Fibroblast of mammary gland (primary cell): ENCODE measurements at regions not wholly inside any gene's neighbourhood (a gene's known extent, or its start where the extent isn't known, plus 50 kb on each side); places are given as distances from the start of the nearest gene placed in this dataset.

ENCODE experiments used
- DNase-seq: peaks from one replicate; pipeline ENCODE4 v3.0.0-alpha.2; 2010; ENCODE audit warnings: low read depth
- H3K4me3 ChIP-seq: 2 replicates; pipeline ENCODE4 v1.5.1; 2011; ENCODE audit warnings: low read depth, mild to moderate bottlenecking, low read length, moderate library complexity; ENCODE audit not compliant: control insufficient read depth
- TF ChIP-seq, protein P1 (sequence below): conservative IDR thresholded peaks from 2 replicates; pipeline ENCODE4 v1.5.1; 2011; ENCODE audit warnings: low read depth, low read length, inconsistent platforms; ENCODE audit not compliant: control insufficient read depth, insufficient read depth

DNA sequence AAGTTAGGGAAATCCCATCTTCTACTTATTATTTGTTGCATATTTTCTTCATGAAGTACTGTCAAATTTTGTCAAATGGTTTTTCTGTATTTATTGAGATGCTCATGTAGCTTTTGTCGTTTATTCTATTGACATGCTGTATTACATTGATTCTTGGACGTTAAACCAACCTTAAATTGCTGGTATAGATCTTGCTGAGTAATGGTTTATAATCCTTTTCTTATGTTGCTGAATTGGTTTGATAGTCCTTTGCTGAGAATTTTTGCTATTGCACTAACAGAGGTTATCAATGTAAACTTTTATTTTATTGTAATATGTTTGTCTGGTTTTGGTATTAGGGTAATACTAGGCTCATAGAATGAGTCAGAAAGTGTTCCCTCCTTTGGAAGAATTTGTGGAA, 54.3 kb upstream of the COL6A5 start:
- DNase-seq: no peak
- no peak overlapping the region for H3K4me3 ChIP-seq
- TF ChIP-seq, protein P1, sequence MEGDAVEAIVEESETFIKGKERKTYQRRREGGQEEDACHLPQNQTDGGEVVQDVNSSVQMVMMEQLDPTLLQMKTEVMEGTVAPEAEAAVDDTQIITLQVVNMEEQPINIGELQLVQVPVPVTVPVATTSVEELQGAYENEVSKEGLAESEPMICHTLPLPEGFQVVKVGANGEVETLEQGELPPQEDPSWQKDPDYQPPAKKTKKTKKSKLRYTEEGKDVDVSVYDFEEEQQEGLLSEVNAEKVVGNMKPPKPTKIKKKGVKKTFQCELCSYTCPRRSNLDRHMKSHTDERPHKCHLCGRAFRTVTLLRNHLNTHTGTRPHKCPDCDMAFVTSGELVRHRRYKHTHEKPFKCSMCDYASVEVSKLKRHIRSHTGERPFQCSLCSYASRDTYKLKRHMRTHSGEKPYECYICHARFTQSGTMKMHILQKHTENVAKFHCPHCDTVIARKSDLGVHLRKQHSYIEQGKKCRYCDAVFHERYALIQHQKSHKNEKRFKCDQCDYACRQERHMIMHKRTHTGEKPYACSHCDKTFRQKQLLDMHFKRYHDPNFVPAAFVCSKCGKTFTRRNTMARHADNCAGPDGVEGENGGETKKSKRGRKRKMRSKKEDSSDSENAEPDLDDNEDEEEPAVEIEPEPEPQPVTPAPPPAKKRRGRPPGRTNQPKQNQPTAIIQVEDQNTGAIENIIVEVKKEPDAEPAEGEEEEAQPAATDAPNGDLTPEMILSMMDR: no peak

DNA sequence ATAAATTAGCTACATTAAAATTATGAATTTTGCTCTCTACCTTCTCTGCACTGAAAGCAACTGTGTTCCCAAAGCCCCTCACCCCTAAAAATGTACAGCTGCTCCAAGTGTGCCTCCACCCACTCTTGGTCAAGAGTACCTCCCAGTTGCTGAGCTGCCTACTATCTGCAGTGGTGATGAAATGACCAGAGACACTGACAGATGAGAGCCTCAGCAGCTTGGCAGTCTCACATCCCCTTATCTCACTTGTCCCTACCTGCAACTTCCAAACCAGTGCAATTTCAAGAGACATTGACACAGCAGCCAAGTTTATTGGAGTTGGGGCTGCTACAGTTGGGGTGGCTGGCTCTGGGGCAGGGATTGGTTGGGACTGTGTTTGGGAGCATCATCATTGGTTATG, 52.2 kb upstream of the COL6A5 start:
- TF ChIP-seq, protein P1: no peak
- DNase-seq: no peak
- H3K4me3 ChIP-seq: no peak overlapping the region
